Keratinocyte (primary cell): ENCODE measurements at regions not wholly inside any gene's neighbourhood (a gene's known extent, or its start where the extent isn't known, plus 50 kb on each side); places are given as distances from the start of the nearest gene placed in this dataset.

Source experiments
- DNase-seq: peaks from one replicate; pipeline ENCODE4 v3.0.0-alpha.2; 2011; ENCODE audit warnings: low read depth, missing footprints, low spot score
- FAIRE-seq: peaks from 2 replicates; lab custom pipeline; 2011; peaks lifted over from hg19 to GRCh38; lab: Jason Lieb, UNC
- H2AFZ ChIP-seq: 2 replicates; pipeline ENCODE4 v1.6.0; 2012; ENCODE audit warnings: low read length, control low read depth, inconsistent platforms; ENCODE audit not compliant: control insufficient read depth
- H3K27ac ChIP-seq: 2 replicates; pipeline ENCODE4 v1.5.1; 2011; ENCODE audit warnings: low read length; ENCODE audit not compliant: control insufficient read depth, insufficient read depth
- H3K27me3 ChIP-seq: 3 replicates; pipeline ENCODE4 v1.6.0; 2011; ENCODE audit warnings: low read length; ENCODE audit not compliant: control insufficient read depth, insufficient read depth; ENCODE audit errors: extremely low read depth
- H3K36me3 ChIP-seq, 2 experiments: 2 replicates in 1 of 2; 3 replicates in 1 of 2; pipeline ENCODE4 v1.5.1; 2011; ENCODE audit warnings: low read length in 2 of 2, mild to moderate bottlenecking in 1 of 2; ENCODE audit not compliant: control insufficient read depth in 2 of 2, insufficient read depth in 2 of 2; ENCODE audit errors: extremely low read depth in 1 of 2
- H3K4me1 ChIP-seq: 3 replicates; pipeline ENCODE4 v1.5.1; 2011; ENCODE audit warnings: low read length; ENCODE audit not compliant: control insufficient read depth, insufficient read depth; ENCODE audit errors: extremely low read depth
- H3K4me2 ChIP-seq: 3 replicates; pipeline ENCODE4 v1.6.0; 2011; ENCODE audit warnings: low read depth, low read length; ENCODE audit not compliant: control insufficient read depth, insufficient read depth; ENCODE audit errors: extremely low read depth
- H3K4me3 ChIP-seq, 3 experiments: fragments of 200-600 bp in 1 of 3; sonication (generic) in 1 of 3; 2 replicates in 2 of 3; 3 replicates in 1 of 3; pipeline ENCODE4 v1.5.1; 2011 to 2016; ENCODE audit warnings: low read length in 3 of 3, mild to moderate bottlenecking in 3 of 3, control low read depth in 2 of 3, inconsistent platforms in 1 of 3, low read depth in 1 of 3, mixed read lengths in 1 of 3, mixed run types in 1 of 3, moderate library complexity in 1 of 3; ENCODE audit not compliant: control insufficient read depth in 2 of 3, insufficient read depth in 2 of 3; ENCODE audit errors: extremely low read depth in 1 of 3
- H3K79me2 ChIP-seq: 2 replicates; pipeline ENCODE4 v1.6.0; 2012; ENCODE audit warnings: low read length; ENCODE audit not compliant: control insufficient read depth, insufficient read depth
- H3K9ac ChIP-seq: 3 replicates; pipeline ENCODE4 v1.6.0; 2011; ENCODE audit warnings: low read length; ENCODE audit not compliant: control insufficient read depth, insufficient read depth; ENCODE audit errors: extremely low read depth
- H3K9me1 ChIP-seq: 3 replicates; pipeline ENCODE4 v1.6.0; 2011; ENCODE audit warnings: low read length; ENCODE audit not compliant: control insufficient read depth, insufficient read depth; ENCODE audit errors: extremely low read depth
- H3K9me3 ChIP-seq: 2 replicates; pipeline ENCODE4 v1.5.1; 2012; ENCODE audit warnings: low read depth, low read length; ENCODE audit not compliant: control insufficient read depth
- H4K20me1 ChIP-seq: 3 replicates; pipeline ENCODE4 v1.6.0; 2011; ENCODE audit warnings: low read length; ENCODE audit not compliant: control insufficient read depth, insufficient read depth; ENCODE audit errors: extremely low read depth
- EZH2 ChIP-seq: IDR thresholded peaks from one replicate; pipeline ENCODE4 v1.6.1; 2012; ENCODE audit warnings: inconsistent platforms, mild to moderate bottlenecking, low read length, moderate library complexity
- dilution Hi-C: fragments of 300-500 bp; cut with MboI; formaldehyde crosslinking; loops from one replicate; pipeline ENCODE4 v1.7.0; 2020; ENCODE audit warnings: low sequenced_read_pairs; ENCODE audit not compliant: extremely low pct_ligation_motif_present
- TF ChIP-seq, protein P1 (sequence below), 3 experiments: IDR thresholded peaks in 1 of 3; conservative IDR thresholded peaks in 1 of 3; optimal IDR thresholded peaks in 1 of 3; 2 replicates in 2 of 3; 3 replicates in 1 of 3; pipeline versions ENCODE3 to v1.5.1; 2011; ENCODE audit warnings: low read length in 3 of 3, mild to moderate bottlenecking in 3 of 3, moderate library complexity in 2 of 3, control low read depth in 1 of 3, inconsistent platforms in 1 of 3; ENCODE audit not compliant: insufficient read depth in 2 of 3; ENCODE audit errors: extremely low read depth in 1 of 3

DNA sequence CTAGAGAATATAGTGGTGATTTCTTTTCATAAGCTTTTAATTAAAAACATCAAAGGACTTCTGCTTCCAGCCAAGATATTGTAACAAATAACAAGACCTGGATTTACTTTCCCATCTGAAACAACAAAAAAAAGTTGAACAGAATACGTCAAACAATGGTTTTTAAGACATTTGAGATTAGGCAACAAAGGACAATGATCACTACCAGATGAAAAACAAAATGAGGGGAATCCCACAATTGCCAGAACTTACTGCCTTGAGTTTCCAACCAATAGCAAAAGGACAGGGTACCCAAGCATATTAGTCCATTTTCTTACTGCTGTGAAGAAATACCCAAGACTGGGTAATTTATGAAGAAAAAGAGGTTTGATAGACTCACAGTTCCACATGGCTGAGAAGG is 341.4 kb upstream of the INTU start:
- H2AFZ ChIP-seq = no peak overlapping the region
- H3K27ac ChIP-seq = no peak overlapping the region
- H3K4me1 ChIP-seq = no peaks in the 10 kb centered on the region
- no peaks in the 10 kb centered on the region for H3K9me3 ChIP-seq
- H3K27me3 ChIP-seq = no peaks in the 10 kb centered on the region
- H3K4me2 ChIP-seq = no peak overlapping the region
- H3K9ac ChIP-seq = no peak overlapping the region
- no peak overlapping the region for H3K4me3 ChIP-seq
- DNase-seq (no peak), FAIRE-seq (no peak)
- no peaks in the 10 kb centered on the region for H4K20me1 ChIP-seq
- no peaks in the 10 kb centered on the region for H3K36me3 ChIP-seq
- no peaks in the 10 kb centered on the region for H3K79me2 ChIP-seq
- dilution Hi-C loops = no loop called here
- TF ChIP-seq EZH2 = no peak
- TF ChIP-seq, protein P1, sequence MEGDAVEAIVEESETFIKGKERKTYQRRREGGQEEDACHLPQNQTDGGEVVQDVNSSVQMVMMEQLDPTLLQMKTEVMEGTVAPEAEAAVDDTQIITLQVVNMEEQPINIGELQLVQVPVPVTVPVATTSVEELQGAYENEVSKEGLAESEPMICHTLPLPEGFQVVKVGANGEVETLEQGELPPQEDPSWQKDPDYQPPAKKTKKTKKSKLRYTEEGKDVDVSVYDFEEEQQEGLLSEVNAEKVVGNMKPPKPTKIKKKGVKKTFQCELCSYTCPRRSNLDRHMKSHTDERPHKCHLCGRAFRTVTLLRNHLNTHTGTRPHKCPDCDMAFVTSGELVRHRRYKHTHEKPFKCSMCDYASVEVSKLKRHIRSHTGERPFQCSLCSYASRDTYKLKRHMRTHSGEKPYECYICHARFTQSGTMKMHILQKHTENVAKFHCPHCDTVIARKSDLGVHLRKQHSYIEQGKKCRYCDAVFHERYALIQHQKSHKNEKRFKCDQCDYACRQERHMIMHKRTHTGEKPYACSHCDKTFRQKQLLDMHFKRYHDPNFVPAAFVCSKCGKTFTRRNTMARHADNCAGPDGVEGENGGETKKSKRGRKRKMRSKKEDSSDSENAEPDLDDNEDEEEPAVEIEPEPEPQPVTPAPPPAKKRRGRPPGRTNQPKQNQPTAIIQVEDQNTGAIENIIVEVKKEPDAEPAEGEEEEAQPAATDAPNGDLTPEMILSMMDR (optimal IDR thresholded peaks at IDR 0.05 in 1 of 3, IDR thresholded peaks at IDR 0.05 in 1 of 3, conservative IDR thresholded peaks at IDR 0.05 in 1 of 3; ENCODE audit: extremely low read depth in 1 of 3, insufficient read depth in 2 of 3, low read length in 3 of 3) = no peak
- no peaks in the 10 kb centered on the region for H3K9me1 ChIP-seq

DNA sequence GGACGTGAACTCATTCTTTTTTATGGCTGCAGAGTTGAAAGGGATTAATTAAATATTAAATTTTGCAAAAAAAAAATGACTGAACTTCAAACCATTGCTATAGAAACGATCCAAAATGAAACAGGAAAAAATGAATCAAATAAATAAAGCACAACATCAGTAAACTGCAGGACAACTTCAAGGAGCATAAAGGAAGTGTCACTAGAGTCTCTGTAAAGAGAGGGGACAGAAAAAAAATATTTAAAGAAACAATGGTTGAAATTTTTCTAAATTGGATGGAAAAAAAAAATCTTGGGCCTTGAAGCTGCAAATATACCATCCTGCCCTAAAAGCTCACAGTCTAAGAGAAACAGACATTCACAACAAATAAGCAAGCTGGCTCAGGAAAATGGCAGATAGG is 339.3 kb upstream of the INTU start:
- Histone ChIP-seq H3K9ac (no peak overlapping the region), H3K4me3 (no peak overlapping the region), H3K27ac (no peak overlapping the region), H4K20me1 (no peaks in the 10 kb centered on the region), H3K9me1 (no peaks in the 10 kb centered on the region), H3K27me3 (no peaks in the 10 kb centered on the region), H3K4me2 (no peak overlapping the region), H3K4me1 (no peaks in the 10 kb centered on the region), H3K36me3 (no peaks in the 10 kb centered on the region), H3K9me3 (no peaks in the 10 kb centered on the region), H2AFZ (no peak overlapping the region), H3K79me2 (no peaks in the 10 kb centered on the region)
- TF ChIP-seq EZH2 = no peak
- TF ChIP-seq, protein P1 (optimal IDR thresholded peaks at IDR 0.05 in 1 of 3, IDR thresholded peaks at IDR 0.05 in 1 of 3, conservative IDR thresholded peaks at IDR 0.05 in 1 of 3; ENCODE audit: extremely low read depth in 1 of 3, insufficient read depth in 2 of 3, low read length in 3 of 3) = no peak
- dilution Hi-C loops = no loop called here
- FAIRE-seq = no peak
- no peak for DNase-seq
